HG03342 (cell line): ENCODE measurements at regions not wholly inside any gene's neighbourhood (a gene's known extent, or its start where the extent isn't known, plus 50 kb on each side); places are given as distances from the start of the nearest gene placed in this dataset.

Experiments used
- ATAC-seq: cut with Tn5 transposase; IDR thresholded peaks from one replicate; pipeline ENCODE4 v1.9.1; 2021; ENCODE audit warnings: mild to moderate bottlenecking, moderate library complexity; ENCODE audit not compliant: unreplicated experiment

DNA sequence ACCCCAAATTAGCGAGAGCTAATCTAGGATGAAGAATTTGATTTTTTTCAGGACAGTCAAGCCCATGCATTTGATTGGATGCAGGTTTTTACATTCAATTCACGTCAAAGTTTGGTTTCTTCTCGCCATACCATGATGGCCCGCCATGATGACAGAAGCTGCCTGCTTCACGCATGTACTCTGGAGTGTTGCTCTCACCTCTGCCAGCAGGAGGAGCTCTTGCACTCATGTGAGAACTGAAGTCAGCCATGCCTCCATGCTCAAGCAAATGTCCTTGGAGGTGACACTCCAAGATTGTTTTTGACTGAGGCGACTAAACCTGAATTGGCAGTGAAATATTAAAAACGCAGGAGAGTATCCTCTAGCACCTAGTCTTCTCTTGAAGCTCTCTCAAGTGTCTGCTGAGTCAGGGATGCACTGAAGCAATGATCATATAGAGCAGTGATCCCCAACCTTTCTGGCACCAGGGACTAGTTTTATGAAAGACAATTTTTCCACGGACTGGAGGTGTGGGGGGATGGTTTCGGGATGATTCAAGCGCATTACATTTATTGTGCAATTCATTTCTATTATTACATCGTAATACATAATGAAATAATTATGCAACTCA lies 120.9 kb downstream of the SAMMSON start:
- ATAC-seq: peak; percentile 97

DNA sequence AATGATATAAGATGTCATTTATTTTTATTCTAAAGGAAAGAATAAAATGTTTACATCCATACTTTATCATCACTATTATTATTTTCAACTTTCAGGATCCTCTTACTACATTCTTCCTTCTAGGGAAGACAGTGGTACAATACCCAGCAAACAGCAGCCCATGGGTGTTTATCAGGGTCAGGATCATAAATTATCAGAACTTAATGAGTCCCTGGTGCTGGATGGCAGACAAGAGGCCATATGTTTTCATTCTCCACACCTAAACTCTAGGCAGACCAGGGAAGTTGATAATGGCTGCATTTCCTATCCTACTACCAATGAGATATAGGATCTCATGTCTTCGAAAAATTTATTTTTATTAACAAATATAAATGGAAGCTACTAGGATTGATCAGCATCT lies 127.7 kb downstream of the SAMMSON start:
- ATAC-seq: no peak

DNA sequence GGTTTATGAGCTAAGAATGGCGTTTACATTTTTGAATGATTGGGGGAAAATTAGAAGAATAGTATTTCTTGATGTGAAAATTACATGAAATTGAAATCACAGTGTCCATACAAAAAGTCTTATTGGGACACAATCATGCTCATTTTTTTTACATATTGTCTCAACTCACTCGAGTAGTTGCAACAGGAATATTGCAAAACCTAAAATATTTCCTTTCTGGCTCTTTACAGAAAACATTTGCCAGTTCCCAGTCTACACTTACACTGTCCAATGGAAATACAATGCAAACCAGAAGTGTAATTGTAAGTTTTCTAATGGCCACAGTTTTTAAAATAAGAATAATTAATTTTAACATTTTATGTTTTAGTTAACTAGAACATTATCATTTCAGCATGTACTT lies 137.8 kb downstream of the SAMMSON start:
- ATAC-seq: no peak

DNA sequence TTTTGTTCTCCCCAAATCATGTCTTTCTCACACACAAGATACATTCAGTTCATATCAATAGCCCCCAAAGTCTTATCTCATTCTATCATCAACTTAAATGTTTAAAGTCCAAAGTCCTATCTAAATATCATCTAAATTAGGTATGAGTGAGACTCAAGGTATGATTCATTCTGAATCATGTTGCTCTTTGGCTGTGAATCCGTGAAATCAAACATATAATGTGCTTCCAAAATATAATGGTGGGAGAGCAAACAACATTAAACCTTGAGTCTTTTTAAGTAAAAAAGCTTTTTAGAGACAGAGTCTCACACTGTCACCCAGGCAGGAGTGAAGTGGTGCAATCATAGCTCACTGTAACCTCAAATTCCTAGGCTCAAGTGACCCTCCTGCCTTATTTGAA lies 139.1 kb downstream of the SAMMSON start:
- ATAC-seq: no peak
